ENCODE measurements at regions not wholly inside any gene's neighbourhood (a gene's known extent, or its start where the extent isn't known, plus 50 kb on each side); places are given as distances from the start of the nearest gene placed in this dataset.

GRCh38 chr15:47566610-47567009 is 150.7 kb upstream of the SEMA6D start:
- DNase-seq = no peak
- no peaks in the 10 kb centered on the region for H3K4me1 ChIP-seq (ENCODE audit: insufficient read depth, low read length)
- H3K23me2 ChIP-seq (ENCODE audit: insufficient read length, low read depth, low read length, poor library complexity, severe bottlenecking) = no peaks in the 10 kb centered on the region
- no peak overlapping the region for H3K27ac ChIP-seq (ENCODE audit: insufficient read length, low read depth, low read length)
- no peak overlapping the region for H3K18ac ChIP-seq (ENCODE audit: insufficient read length, low read depth, low read length)
- no peaks in the 10 kb centered on the region for H3K79me2 ChIP-seq (ENCODE audit: insufficient read depth, low read length)
- no peak for TF ChIP-seq CTCF (conservative IDR thresholded peaks at IDR 0.05)
- H4K91ac ChIP-seq (ENCODE audit: insufficient read length, low read depth, low read length) = no peak overlapping the region
- no peak overlapping the region for H3K23ac ChIP-seq (ENCODE audit: insufficient read length, low read depth, low read length)
- H3K79me1 ChIP-seq (ENCODE audit: insufficient read depth, low read depth, low read length, poor library complexity, severe bottlenecking) = no peaks in the 10 kb centered on the region
- Mint-ChIP-seq H3K4me1 (peaks cover 4 to 5% of the 10 kb centered on the region in 2 experiments; a peak in 2 of 4 replicates), H3K4me3 (no peak overlapping the region), H3K27me3 (ENCODE audit: low read depth) (no peaks in the 10 kb centered on the region), H3K9me3 (no peaks in the 10 kb centered on the region), H3K36me3 (ENCODE audit: insufficient read depth in 1 of 3, low read depth in 3 of 3) (no peaks in the 10 kb centered on the region; a peak in 1 of 7 replicates), H3K27ac (no peak overlapping the region)
- no peak overlapping the region for H2BK15ac ChIP-seq (ENCODE audit: low read depth, low read length)
- H4K20me1 ChIP-seq (ENCODE audit: control insufficient read depth, insufficient read depth, insufficient read length) = no peaks in the 10 kb centered on the region
- H3K9ac ChIP-seq (ENCODE audit: extremely low read depth, insufficient read length, low read length) = no peak overlapping the region
- no peak overlapping the region for H3T11ph ChIP-seq (ENCODE audit: low read length)
- no peak overlapping the region for H3K4ac ChIP-seq (ENCODE audit: low read depth, low read length)
- no peak overlapping the region for H2BK20ac ChIP-seq (ENCODE audit: low read depth, low read length, poor library complexity, severe bottlenecking)
- no peak overlapping the region for H2AK5ac ChIP-seq (ENCODE audit: insufficient read length, low read length)
- H2BK120ac ChIP-seq (ENCODE audit: low read depth, low read length, poor library complexity, severe bottlenecking) = no peak overlapping the region
- H2BK12ac ChIP-seq (ENCODE audit: insufficient read length, low read depth, low read length) = no peak overlapping the region
- no CpG with 5 or more reads among the region's 6 CpGs for WGBS (ENCODE audit: extremely low coverage, insufficient read length, low lambda C conversion rate)
- no peak overlapping the region for H4K8ac ChIP-seq (replicated peaks; ENCODE audit: insufficient read length, low read depth, low read length)
- H3K9me3 ChIP-seq (ENCODE audit: control insufficient read depth, low read depth, low read length) = no peaks in the 10 kb centered on the region
- H3K56ac ChIP-seq (ENCODE audit: insufficient read length, low read depth, low read length) = no peak overlapping the region
- H3K27me3 ChIP-seq (ENCODE audit: insufficient read depth, low read length) = no peaks in the 10 kb centered on the region
- no peak overlapping the region for H2AFZ ChIP-seq (ENCODE audit: low read length)
- no peak overlapping the region for H3K4me2 ChIP-seq (ENCODE audit: insufficient read depth, insufficient read length, low read length)
- no peak overlapping the region for H2BK5ac ChIP-seq (ENCODE audit: insufficient read length, low read length)
- no peak overlapping the region for H3K14ac ChIP-seq (ENCODE audit: insufficient read depth, low read length)
- no peak overlapping the region for H4K5ac ChIP-seq (ENCODE audit: insufficient read length, low read depth, low read length)

All from H9 (cell line).